HG02610 (cell line): ENCODE measurements at regions not wholly inside any gene's neighbourhood (a gene's known extent, or its start where the extent isn't known, plus 50 kb on each side); places are given as distances from the start of the nearest gene placed in this dataset.

ENCODE experiments used
- ATAC-seq: cut with Tn5 transposase; IDR thresholded peaks from one replicate; pipeline ENCODE4 v1.9.1; 2021; ENCODE audit warnings: mild to moderate bottlenecking, moderate library complexity; ENCODE audit not compliant: unreplicated experiment

GRCh38 chr1:94708299-94708685 is 111.9 kb upstream of the SLC44A3 start:
- ATAC-seq, result no peak

GRCh38 chr1:94707321-94708298 is 112.5 kb upstream of the SLC44A3 start:
- ATAC-seq, result no peak

- no peak for ATAC-seq
These were observed 117.7 kb upstream of the SLC44A3 start for GRCh38 chr1:94702442-94702815.

GRCh38 chr1:94701796-94702441 is 118.2 kb upstream of the SLC44A3 start:
- ATAC-seq, result no peak

- no peak for ATAC-seq
These were observed 121.2 kb upstream of the SLC44A3 start for GRCh38 chr1:94698759-94699502.

GRCh38 chr1:94698356-94698755 is 121.8 kb upstream of the SLC44A3 start:
- no peak for ATAC-seq

GRCh38 chr1:94697839-94698238 is 122.3 kb upstream of the SLC44A3 start:
- no peak for ATAC-seq

- no peak for ATAC-seq
These were observed 125.8 kb upstream of the SLC44A3 start for GRCh38 chr1:94694226-94694915.

GRCh38 chr1:94693435-94693834 is 126.7 kb upstream of the SLC44A3 start:
- ATAC-seq, result no peak

- no peak for ATAC-seq
These were observed 127.1 kb upstream of the SLC44A3 start for GRCh38 chr1:94693029-94693428.

- no peak for ATAC-seq
These were observed 131.5 kb upstream of the SLC44A3 start for GRCh38 chr1:94688646-94689045.

GRCh38 chr1:94686882-94687281 is 133.3 kb upstream of the SLC44A3 start:
- no peak for ATAC-seq

GRCh38 chr1:94684690-94685250 is 135.4 kb upstream of the SLC44A3 start:
- ATAC-seq, result no peak

- ATAC-seq, result no peak
These were observed 136.3 kb upstream of the SLC44A3 start for GRCh38 chr1:94683886-94684285.

- ATAC-seq, result no peak
These were observed 138.4 kb upstream of the F3 start for GRCh38 chr1:94680039-94680377.

GRCh38 chr1:94679332-94680038 is 137.9 kb upstream of the F3 start:
- no peak for ATAC-seq

GRCh38 chr1:94678202-94678848 is 136.8 kb upstream of the F3 start:
- no peak for ATAC-seq

GRCh38 chr1:94677714-94678113 is 136.2 kb upstream of the F3 start:
- ATAC-seq, result no peak

GRCh38 chr1:94677087-94677486 is 135.5 kb upstream of the F3 start:
- no peak for ATAC-seq

GRCh38 chr1:94676686-94677085 is 135.1 kb upstream of the F3 start:
- ATAC-seq, result no peak
